ENCODE measurements at regions not wholly inside any gene's neighbourhood (a gene's known extent, or its start where the extent isn't known, plus 50 kb on each side); places are given as distances from the start of the nearest gene placed in this dataset.

- ChIA-PET POLR2A (no interaction called here), CTCF (ENCODE audit: low intra/inter-chr PET ratio, low total read pairs) (no interaction called here)
- no peak for FAIRE-seq
- no peak overlapping the region for H3K4me2 ChIP-seq (ENCODE audit: low read depth, low read length)
- 14% methylated on average over 4 of the region's 4 CpGs for WGBS (ENCODE audit: low lambda C conversion rate)
- no peak overlapping the region for H2AFZ ChIP-seq (ENCODE audit: low read length)
- no peak overlapping the region for H3K4me3 ChIP-seq (replicated peaks in 1 of 3; ENCODE audit: insufficient read depth in 1 of 3, low read depth in 2 of 3, low read length in 3 of 3)
- no peaks in the 10 kb centered on the region for H3K36me3 ChIP-seq (replicated peaks in 1 of 2; ENCODE audit: control insufficient read depth in 1 of 2, insufficient read depth in 2 of 2, low read length in 2 of 2)
- no peak for ATAC-seq
- no peaks in the 10 kb centered on the region for H3K4me1 ChIP-seq (ENCODE audit: insufficient read depth, low read length)
- H3K9ac ChIP-seq (ENCODE audit: insufficient read depth, low read depth, low read length) = no peak overlapping the region
- no TSS peak for BruUV-seq (replicated peaks)
- no peaks in the 10 kb centered on the region for H4K20me1 ChIP-seq (ENCODE audit: insufficient read depth, low read length)
- H3K27ac ChIP-seq (ENCODE audit: extremely low read length, insufficient read depth, low read length) = no peak overlapping the region
- no peak for DNase-seq (ENCODE audit: low spot score)
- TF ChIP-seq NCOR1 (IDR thresholded peaks at IDR 0.05; ENCODE audit: borderline replicate concordance, low read length) = no peak
- TF ChIP-seq, protein P1, sequence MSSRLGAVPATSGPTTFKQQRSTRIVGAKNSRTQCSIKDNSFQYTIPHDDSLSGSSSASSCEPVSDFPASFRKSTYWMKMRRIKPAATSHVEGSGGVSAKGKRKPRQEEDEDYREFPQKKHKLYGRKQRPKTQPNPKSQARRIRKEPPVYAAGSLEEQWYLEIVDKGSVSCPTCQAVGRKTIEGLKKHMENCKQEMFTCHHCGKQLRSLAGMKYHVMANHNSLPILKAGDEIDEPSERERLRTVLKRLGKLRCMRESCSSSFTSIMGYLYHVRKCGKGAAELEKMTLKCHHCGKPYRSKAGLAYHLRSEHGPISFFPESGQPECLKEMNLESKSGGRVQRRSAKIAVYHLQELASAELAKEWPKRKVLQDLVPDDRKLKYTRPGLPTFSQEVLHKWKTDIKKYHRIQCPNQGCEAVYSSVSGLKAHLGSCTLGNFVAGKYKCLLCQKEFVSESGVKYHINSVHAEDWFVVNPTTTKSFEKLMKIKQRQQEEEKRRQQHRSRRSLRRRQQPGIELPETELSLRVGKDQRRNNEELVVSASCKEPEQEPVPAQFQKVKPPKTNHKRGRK (CRISPR knock-in tag; IDR thresholded peaks at IDR 0.05) = no peak
- TF ChIP-seq ELF1 (CRISPR knock-in tag; IDR thresholded peaks at IDR 0.05) = no peak
- TF ChIP-seq ZNF12 (CRISPR knock-in tag; IDR thresholded peaks at IDR 0.05) = no peak
- TF ChIP-seq ZNF737 (CRISPR knock-in tag; IDR thresholded peaks at IDR 0.05; ENCODE audit: borderline replicate concordance) = no peak
- TF ChIP-seq ZNF34 (CRISPR knock-in tag; IDR thresholded peaks at IDR 0.05; ENCODE audit: borderline replicate concordance) = no peak
- TF ChIP-seq HOXA3 (CRISPR knock-in tag; IDR thresholded peaks at IDR 0.05) = no peak
- TF ChIP-seq, protein P2, sequence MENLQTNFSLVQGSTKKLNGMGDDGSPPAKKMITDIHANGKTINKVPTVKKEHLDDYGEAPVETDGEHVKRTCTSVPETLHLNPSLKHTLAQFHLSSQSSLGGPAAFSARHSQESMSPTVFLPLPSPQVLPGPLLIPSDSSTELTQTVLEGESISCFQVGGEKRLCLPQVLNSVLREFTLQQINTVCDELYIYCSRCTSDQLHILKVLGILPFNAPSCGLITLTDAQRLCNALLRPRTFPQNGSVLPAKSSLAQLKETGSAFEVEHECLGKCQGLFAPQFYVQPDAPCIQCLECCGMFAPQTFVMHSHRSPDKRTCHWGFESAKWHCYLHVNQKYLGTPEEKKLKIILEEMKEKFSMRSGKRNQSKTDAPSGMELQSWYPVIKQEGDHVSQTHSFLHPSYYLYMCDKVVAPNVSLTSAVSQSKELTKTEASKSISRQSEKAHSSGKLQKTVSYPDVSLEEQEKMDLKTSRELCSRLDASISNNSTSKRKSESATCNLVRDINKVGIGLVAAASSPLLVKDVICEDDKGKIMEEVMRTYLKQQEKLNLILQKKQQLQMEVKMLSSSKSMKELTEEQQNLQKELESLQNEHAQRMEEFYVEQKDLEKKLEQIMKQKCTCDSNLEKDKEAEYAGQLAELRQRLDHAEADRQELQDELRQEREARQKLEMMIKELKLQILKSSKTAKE (CRISPR knock-in tag; IDR thresholded peaks at IDR 0.05; ENCODE audit: borderline replicate concordance) = no peak
- TF ChIP-seq MTA1 (CRISPR knock-in tag; IDR thresholded peaks at IDR 0.05; ENCODE audit: borderline replicate concordance) = no peak
- TF ChIP-seq SRY (CRISPR knock-in tag; IDR thresholded peaks at IDR 0.05) = no peak
- TF ChIP-seq ASH2L (IDR thresholded peaks at IDR 0.05; ENCODE audit: insufficient read length, low read depth, low read length) = no peak
- TF ChIP-seq SKI (IDR thresholded peaks at IDR 0.05; ENCODE audit: partially characterized antibody) = no peak
- TF ChIP-seq SIN3A (IDR thresholded peaks at IDR 0.05; ENCODE audit: borderline replicate concordance, low read depth, low read length) = no peak
- TF ChIP-seq ZNF503 (CRISPR knock-in tag; IDR thresholded peaks at IDR 0.05) = no peak
- no peak for TF ChIP-seq ISX (CRISPR knock-in tag; conservative IDR thresholded peaks at IDR 0.05)
- in situ Hi-C loops (cut with HindIII; ENCODE audit: extremely low pct_ligation_motif_present, low pct_unique_long_range_greater_than_20kb) (no loop called here), intact Hi-C loops (cut with micrococcal nuclease; ENCODE audit: unreplicated experiment) (no loop called here)
- H3K27me3 ChIP-seq (ENCODE audit: control insufficient read depth in 1 of 2, insufficient read depth in 2 of 2, low read length in 2 of 2) = no peaks in the 10 kb centered on the region; a peak in 1 of 5 replicates
- no peaks in the 10 kb centered on the region for H3K9me3 ChIP-seq (ENCODE audit: low read length)
- no peaks in the 10 kb centered on the region for H3K79me2 ChIP-seq (ENCODE audit: insufficient read depth, low read length)
Measured at GRCh38 chr12:47383942-47384341, 304.2 kb upstream of the AMIGO2 start.

All from HepG2 (cell line).